HCT116 (cell line): ENCODE measurements at regions not wholly inside any gene's neighbourhood (a gene's known extent, or its start where the extent isn't known, plus 50 kb on each side); places are given as distances from the start of the nearest gene placed in this dataset.

Source experiments
- CEBPB ChIP-seq: IDR thresholded peaks from 2 replicates; pipeline ENCODE4 v1.6.1; 2012; ENCODE audit warnings: low read depth
- EGR1 ChIP-seq: IDR thresholded peaks from 2 replicates; pipeline ENCODE4 v1.6.1; 2012; ENCODE audit warnings: low read depth
- EZH2 ChIP-seq: fragments of 200-600 bp; sonication (generic); IDR thresholded peaks from 2 replicates; pipeline ENCODE4 v1.6.1; 2017; ENCODE audit warnings: antibody characterized with exemption, mixed run types
- POLR2A ChIP-seq: IDR thresholded peaks from 2 replicates; pipeline ENCODE4 v1.7.0; 2011; ENCODE audit warnings: borderline replicate concordance; ENCODE audit not compliant: insufficient read depth, insufficient read length; ENCODE audit errors: extremely low read depth
- SP1 ChIP-seq: IDR thresholded peaks from 2 replicates; pipeline ENCODE4 v1.6.1; 2012; ENCODE audit warnings: low read depth
- YY1 ChIP-seq: IDR thresholded peaks from 2 replicates; pipeline ENCODE4 v1.6.1; 2011; ENCODE audit warnings: low read length, low read depth, moderate library complexity, mild to moderate bottlenecking; ENCODE audit not compliant: insufficient replicate concordance; ENCODE audit errors: extremely low read depth
- ZNF274 ChIP-seq: fragments of 200-500 bp; sonication (Bioruptor generic); IDR thresholded peaks from 2 replicates; pipeline ENCODE4 v1.6.1; 2014; ENCODE audit warnings: mild to moderate bottlenecking, low read depth, low read length, inconsistent platforms
- TF ChIP-seq, protein P1 (sequence below), 3 experiments: fragments of 200-600 bp in 1 of 3; sonication (generic) in 1 of 3; IDR thresholded peaks in 2 of 3; conservative IDR thresholded peaks in 1 of 3; 2 replicates each; pipeline ENCODE4 v1.5.1; 2012 to 2017; ENCODE audit warnings: low read depth in 2 of 3, low read length in 2 of 3, antibody characterized with exemption in 1 of 3, borderline replicate concordance in 1 of 3, control low read depth in 1 of 3, mild to moderate bottlenecking in 1 of 3, mixed read lengths in 1 of 3, mixed run types in 1 of 3, moderate library complexity in 1 of 3; ENCODE audit not compliant: insufficient read depth in 1 of 3
- TF ChIP-seq, protein P2 (sequence below): IDR thresholded peaks from 2 replicates; pipeline ENCODE4 v1.6.1; 2012
- TF ChIP-seq, protein P3 (sequence below): IDR thresholded peaks from 2 replicates; pipeline ENCODE4 v1.6.1; 2012

DNA sequence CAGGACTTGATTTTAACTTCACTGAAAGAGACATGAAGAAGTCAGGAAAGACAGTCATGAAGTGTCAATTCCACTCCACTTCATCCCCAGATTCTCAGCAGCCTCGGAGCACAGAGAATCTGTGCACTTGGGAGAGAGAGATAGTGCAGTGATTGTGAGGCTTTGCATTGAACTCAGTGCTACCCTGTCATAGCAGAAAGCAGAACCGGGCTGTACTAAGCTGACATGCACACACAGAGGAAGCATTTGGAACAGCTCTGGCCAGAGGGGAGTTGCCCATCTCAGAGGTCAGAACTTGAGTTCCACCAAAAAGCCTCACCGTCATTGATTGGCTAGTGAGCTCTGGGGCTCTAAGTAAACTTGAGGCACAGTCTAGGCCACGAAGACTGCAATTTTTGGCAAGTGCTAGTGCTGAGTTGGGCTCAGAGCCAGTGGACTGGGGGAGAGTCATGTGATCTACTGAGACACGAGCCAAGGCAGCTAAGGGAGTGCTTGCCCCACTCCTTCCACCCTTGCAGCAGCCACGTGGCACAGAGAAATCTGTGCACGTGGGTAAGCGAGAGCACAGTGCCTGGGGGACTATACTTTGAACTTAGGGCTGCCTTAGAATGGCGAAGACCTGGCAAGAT is 810.2 kb upstream of the ADAMTS5 start:
- TF ChIP-seq POLR2A (no peak), CEBPB (no peak), EZH2 (no peak), SP1 (no peak), YY1 (no peak), EGR1 (no peak), ZNF274 (no peak)
- TF ChIP-seq, protein P1, sequence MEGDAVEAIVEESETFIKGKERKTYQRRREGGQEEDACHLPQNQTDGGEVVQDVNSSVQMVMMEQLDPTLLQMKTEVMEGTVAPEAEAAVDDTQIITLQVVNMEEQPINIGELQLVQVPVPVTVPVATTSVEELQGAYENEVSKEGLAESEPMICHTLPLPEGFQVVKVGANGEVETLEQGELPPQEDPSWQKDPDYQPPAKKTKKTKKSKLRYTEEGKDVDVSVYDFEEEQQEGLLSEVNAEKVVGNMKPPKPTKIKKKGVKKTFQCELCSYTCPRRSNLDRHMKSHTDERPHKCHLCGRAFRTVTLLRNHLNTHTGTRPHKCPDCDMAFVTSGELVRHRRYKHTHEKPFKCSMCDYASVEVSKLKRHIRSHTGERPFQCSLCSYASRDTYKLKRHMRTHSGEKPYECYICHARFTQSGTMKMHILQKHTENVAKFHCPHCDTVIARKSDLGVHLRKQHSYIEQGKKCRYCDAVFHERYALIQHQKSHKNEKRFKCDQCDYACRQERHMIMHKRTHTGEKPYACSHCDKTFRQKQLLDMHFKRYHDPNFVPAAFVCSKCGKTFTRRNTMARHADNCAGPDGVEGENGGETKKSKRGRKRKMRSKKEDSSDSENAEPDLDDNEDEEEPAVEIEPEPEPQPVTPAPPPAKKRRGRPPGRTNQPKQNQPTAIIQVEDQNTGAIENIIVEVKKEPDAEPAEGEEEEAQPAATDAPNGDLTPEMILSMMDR (IDR thresholded peaks at IDR 0.05 in 2 of 3, conservative IDR thresholded peaks at IDR 0.05 in 1 of 3; ENCODE audit: borderline replicate concordance in 1 of 3, insufficient read depth in 1 of 3, low read depth in 2 of 3, low read length in 2 of 3), result no peak
- TF ChIP-seq, protein P2, sequence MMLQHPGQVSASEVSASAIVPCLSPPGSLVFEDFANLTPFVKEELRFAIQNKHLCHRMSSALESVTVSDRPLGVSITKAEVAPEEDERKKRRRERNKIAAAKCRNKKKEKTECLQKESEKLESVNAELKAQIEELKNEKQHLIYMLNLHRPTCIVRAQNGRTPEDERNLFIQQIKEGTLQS, result no peak
- TF ChIP-seq, protein P3, sequence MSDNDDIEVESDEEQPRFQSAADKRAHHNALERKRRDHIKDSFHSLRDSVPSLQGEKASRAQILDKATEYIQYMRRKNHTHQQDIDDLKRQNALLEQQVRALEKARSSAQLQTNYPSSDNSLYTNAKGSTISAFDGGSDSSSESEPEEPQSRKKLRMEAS, result no peak
